H1 (cell line): ENCODE measurements at regions not wholly inside any gene's neighbourhood (a gene's known extent, or its start where the extent isn't known, plus 50 kb on each side); places are given as distances from the start of the nearest gene placed in this dataset.
A peak's percentile ranks its signal among the peaks of the same experiment; 100 is the strongest.

Experiments used
- MAFK ChIP-seq: IDR thresholded peaks from 2 replicates; pipeline ENCODE4 v1.6.1; 2012; ENCODE audit warnings: low read depth, mild to moderate bottlenecking, improper control_type of control experiment, low read length
- PHF8 ChIP-seq: fragments of 200-600 bp; sonication (generic); conservative IDR thresholded peaks from 2 replicates; pipeline ENCODE4 v1.7.1; 2012; ENCODE audit warnings: low read depth, mild to moderate bottlenecking, inconsistent platforms, low read length, moderate library complexity
- POLR2AphosphoS5 ChIP-seq: IDR thresholded peaks from 2 replicates; pipeline ENCODE4 v1.6.1; 2011; ENCODE audit warnings: low read depth, low read length
- RFX5 ChIP-seq: IDR thresholded peaks from 2 replicates; pipeline ENCODE4 v1.6.1; 2011; ENCODE audit warnings: low read depth, low read length, improper control_type of control experiment, borderline replicate concordance
- TF ChIP-seq, protein P1 (sequence below), 3 experiments: IDR thresholded peaks; 1 replicate in 2 of 3; 2 replicates in 1 of 3; pipeline versions ENCODE4 v1.5.1 to v1.6.1; 2011; ENCODE audit warnings: low read length in 3 of 3, mild to moderate bottlenecking in 3 of 3, inconsistent platforms in 2 of 3, low read depth in 1 of 3, moderate library complexity in 1 of 3; ENCODE audit not compliant: insufficient read depth in 1 of 3; ENCODE audit errors: control extremely low read depth in 1 of 3
- TF ChIP-seq, protein P2 (sequence below): IDR thresholded peaks from 2 replicates; pipeline ENCODE4 v1.6.1; 2011; ENCODE audit warnings: low read depth, mild to moderate bottlenecking, low read length; ENCODE audit not compliant: insufficient read depth

DNA sequence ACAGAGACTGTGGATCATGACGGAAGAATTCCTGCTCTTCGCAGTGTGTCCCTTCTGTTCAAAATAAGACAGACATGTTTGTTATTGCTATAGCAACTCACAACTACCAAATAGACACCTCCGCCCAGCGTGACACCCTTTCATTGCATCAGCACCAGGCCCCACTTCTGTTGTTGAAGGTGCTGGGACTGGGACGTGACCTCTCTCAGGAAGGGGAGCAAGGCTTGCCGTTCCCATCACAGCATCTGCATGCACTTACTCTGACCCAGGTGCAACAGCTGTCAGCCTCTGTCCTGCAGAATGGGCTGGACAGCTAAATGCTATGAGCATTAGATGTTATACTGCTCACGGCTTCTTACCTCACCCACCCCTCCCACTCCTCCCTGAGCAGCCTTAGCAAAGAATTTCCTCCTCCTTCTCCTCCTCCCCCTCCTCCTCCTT lies 94.1 kb downstream of the DACT2 start:
- TF ChIP-seq, protein P1, sequence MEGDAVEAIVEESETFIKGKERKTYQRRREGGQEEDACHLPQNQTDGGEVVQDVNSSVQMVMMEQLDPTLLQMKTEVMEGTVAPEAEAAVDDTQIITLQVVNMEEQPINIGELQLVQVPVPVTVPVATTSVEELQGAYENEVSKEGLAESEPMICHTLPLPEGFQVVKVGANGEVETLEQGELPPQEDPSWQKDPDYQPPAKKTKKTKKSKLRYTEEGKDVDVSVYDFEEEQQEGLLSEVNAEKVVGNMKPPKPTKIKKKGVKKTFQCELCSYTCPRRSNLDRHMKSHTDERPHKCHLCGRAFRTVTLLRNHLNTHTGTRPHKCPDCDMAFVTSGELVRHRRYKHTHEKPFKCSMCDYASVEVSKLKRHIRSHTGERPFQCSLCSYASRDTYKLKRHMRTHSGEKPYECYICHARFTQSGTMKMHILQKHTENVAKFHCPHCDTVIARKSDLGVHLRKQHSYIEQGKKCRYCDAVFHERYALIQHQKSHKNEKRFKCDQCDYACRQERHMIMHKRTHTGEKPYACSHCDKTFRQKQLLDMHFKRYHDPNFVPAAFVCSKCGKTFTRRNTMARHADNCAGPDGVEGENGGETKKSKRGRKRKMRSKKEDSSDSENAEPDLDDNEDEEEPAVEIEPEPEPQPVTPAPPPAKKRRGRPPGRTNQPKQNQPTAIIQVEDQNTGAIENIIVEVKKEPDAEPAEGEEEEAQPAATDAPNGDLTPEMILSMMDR (IDR thresholded peaks at IDR 0.05; ENCODE audit: control extremely low read depth in 1 of 3, insufficient read depth in 1 of 3, low read depth in 1 of 3, low read length in 3 of 3), result no peak
- TF ChIP-seq, protein P2, sequence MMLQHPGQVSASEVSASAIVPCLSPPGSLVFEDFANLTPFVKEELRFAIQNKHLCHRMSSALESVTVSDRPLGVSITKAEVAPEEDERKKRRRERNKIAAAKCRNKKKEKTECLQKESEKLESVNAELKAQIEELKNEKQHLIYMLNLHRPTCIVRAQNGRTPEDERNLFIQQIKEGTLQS, result peak; percentile 59; the same call in 1 of the 2 replicates
- TF ChIP-seq PHF8, result no peak
- no peak for TF ChIP-seq POLR2AphosphoS5
- TF ChIP-seq MAFK, result no peak
- no peak for TF ChIP-seq RFX5
